GM18505 (cell line): ENCODE measurements at regions not wholly inside any gene's neighbourhood (a gene's known extent, or its start where the extent isn't known, plus 50 kb on each side); places are given as distances from the start of the nearest gene placed in this dataset.

Experiments
- ATAC-seq: cut with Tn5 transposase; IDR thresholded peaks from one replicate; pipeline ENCODE4 v1.9.1; 2021; ENCODE audit not compliant: unreplicated experiment
- POLR2A ChIP-seq: IDR thresholded peaks from 4 replicates; pipeline ENCODE4 v1.6.1; 2011; ENCODE audit warnings: borderline replicate concordance; ENCODE audit not compliant: insufficient read depth, insufficient read length; ENCODE audit errors: extremely low read depth

DNA sequence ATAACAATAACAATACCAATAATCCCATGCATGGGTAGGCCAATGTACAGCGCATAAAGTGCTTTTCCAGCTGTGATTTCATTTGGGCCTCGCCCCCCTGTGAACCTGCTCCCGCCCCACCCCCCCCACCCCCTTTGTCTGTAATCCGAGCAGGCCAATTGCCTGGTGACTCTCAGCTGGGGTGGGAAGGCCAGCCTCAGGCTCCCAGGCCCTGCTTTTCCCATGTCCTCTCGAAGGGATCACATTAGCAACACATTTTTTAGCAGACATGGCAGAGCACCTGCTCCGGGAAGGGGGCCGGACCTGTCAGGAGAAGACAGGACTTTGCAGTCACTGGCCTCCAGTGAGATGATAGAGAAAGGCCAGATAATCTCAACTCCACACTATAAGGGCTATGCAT lies 439.3 kb downstream of the RPS24 start:
- no peak for ATAC-seq
- no peak for TF ChIP-seq POLR2A

DNA sequence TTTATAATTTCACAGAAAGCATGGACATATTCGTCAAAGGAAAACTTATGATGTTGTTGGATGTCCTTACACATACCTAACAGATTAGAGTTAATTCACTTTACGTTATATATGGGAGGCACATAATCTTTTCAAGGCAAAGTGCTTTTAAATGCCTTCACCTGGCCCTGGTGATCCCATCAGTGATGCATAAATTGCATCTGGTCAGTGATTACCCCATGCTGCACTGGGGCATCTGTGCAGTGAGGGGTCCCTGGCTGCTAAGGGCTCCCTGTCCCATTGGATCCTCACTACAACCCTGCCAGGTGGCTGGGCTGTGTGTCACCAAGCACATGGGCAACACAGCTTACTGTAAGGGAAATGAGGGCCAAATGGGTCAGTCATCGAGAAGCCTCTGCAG lies 441.1 kb downstream of the RPS24 start:
- ATAC-seq, result no peak
- no peak for TF ChIP-seq POLR2A

DNA sequence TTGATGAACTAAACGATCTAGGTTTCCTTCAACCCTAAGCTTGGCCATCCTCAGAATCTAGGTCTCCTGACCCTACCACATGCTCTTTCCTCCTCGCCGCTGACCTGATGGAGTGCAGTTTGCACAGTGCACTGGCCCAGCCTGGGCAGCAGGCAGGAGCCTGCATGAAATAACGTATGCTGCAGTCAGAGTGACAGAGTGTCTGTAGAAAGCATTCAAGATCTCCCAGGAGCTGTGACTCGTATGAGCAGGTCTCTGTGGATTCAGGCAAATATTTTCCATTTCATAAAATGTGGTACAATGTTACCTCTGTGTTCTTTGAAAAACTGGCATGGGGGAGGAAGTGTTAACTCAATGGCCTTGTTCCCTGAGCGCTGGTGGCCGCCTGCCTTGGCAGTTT lies 441.8 kb downstream of the RPS24 start:
- ATAC-seq, result no peak
- TF ChIP-seq POLR2A, result no peak

DNA sequence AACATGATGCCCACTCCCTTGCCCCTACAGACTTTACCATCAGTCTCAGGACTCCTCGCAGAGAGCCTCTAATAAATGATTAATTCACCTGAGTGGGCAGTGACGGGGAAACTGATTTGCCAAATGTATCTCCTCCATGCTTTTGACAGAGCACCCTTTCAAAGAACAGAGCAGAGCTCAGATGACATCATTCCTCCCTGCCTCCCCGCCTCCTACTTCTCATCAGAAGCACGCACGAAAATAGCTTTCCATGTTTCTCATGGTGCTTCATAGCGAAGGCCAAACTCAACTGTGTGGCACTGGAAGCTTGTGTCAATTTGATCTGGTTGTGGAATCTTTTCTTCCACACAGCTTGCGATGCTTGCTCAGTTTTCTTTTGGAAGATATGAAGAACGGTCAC lies 442.5 kb downstream of the RPS24 start:
- ATAC-seq, result no peak
- TF ChIP-seq POLR2A, result no peak

DNA sequence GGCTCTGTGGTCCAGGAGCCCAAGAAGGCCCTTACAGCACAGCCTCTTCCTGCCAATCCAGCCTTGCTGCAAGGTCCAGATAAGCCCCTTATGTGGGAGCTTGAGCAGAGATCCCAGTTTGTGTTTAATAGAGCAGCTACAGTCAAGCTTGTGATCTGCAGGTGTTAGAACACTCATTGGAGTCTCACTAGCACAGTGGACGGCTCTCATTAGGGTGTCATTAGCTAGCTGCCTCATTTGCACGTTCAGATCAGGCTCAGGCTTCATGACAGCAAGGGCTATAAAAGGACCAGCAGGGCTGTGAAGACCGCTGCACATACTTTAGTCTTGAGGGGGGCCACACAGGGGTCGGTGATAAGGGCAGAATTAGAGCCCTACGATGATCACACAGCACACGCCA lies 443.2 kb downstream of the RPS24 start:
- no peak for TF ChIP-seq POLR2A
- ATAC-seq, result no peak

DNA sequence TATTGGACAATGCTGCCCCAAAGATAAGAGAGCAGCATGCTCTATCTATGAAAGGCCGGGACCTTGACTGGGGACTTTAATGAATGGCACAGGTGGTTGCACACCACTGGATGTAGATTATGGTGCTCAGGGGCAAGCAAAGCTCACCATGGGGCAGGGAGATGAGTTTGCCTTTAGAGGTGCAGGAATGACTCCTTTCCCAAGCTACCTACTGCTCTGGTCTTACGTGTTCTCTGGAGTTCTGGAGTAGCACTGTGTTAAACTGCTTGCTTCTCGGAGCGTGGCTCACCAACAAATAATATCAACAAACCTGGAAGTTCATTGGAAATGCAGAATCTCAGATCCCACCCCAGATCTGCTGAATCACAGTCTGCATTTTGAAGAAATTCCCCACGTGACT lies 445.3 kb downstream of the RPS24 start:
- no peak for TF ChIP-seq POLR2A
- ATAC-seq, result no peak

DNA sequence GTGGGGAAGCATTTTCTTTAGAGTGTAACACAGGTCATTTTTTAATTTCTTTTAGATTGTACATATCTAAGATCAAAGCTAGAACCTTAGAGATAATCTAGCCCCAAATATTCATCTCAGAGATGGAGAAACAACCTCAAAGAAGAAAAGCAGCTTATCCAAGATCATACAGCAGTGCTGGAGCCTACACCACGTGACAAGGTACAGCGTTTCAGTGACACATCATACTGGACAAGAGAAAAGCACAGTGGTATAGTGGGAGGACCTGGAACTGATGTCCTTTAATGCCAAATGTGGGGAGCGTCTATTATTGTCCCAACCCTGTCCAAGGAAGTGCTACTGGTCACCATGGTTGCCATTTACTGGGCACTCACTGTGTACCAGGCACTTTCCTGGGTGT lies 445.8 kb downstream of the RPS24 start:
- no peak for ATAC-seq
- TF ChIP-seq POLR2A, result no peak

DNA sequence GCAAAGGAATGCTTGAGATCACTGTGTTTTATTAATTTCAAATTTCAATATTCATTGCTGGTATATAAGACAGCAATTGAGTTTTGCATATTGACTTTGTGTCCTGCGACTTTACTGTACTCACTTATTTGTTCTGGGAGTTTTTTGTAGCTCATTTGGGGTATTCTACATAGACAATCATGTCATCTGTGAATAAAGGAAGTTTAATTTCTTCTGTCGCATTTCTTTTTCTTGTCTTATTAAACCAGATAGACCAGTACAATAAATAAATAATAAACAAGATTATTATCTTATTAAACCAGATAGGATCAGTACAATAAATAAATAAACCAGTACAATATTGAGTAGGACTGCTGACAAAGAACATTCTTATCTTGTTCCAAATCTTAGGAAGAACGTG lies 448.2 kb downstream of the RPS24 start:
- no peak for TF ChIP-seq POLR2A
- ATAC-seq, result no peak

DNA sequence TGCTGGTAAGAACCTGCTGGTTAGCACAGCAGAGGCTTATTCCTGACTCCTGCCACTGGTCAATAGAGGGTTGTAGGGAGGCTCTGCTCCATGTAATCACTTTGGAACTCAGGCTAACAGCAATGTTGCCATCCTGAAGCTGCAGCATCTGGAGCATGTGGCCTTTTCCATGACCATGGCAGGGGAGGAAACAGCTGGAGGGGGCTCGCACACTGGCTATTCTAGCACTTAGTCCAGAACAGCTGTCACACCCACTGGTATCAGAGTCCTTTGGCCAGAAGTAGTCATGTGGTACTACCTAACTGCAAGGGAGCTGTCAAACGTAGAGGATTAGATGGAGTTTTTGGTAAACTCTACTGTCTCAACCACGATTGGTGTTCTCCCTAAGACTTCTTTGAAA lies 450.0 kb downstream of the RPS24 start:
- TF ChIP-seq POLR2A, result no peak
- ATAC-seq, result no peak

DNA sequence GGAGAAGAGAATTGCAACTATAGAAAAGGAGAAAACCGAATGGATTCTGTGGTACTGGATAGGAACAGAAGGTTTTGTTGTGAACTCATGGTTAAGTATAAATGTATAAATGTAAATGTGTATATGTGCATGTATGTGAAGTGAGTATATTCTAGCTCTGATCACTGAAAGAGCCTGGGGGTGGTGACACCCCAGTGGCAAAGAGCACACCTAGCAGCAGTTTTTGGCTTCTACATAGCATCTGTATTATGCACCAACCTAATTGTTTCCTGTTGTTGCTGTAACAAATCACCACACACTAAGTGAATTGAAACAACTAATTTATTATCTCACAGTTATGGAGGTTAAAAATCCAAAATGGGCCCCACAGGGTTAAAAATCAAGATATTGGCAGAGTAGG lies 455.4 kb downstream of the RPS24 start:
- no peak for ATAC-seq
- no peak for TF ChIP-seq POLR2A

DNA sequence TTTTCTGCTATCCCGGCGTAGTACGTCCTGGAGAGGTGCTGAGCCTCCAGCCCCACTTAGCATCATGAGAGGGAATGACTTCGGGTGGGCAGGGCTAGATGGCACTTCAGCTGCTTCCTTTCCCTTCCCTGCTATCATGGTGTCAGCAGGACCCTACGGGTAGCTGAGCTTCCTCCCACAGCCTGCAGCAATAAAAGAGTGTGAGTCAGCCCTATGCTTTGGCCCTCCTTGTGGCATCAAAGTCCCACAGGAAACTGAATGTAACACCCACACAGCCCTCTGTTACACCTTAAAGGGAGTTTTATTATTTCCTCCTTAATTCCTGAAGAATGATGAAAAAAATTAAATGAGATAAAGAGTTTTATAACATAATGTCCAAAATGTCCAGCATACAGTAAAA lies 458.1 kb downstream of the RPS24 start:
- no peak for TF ChIP-seq POLR2A
- ATAC-seq, result no peak

DNA sequence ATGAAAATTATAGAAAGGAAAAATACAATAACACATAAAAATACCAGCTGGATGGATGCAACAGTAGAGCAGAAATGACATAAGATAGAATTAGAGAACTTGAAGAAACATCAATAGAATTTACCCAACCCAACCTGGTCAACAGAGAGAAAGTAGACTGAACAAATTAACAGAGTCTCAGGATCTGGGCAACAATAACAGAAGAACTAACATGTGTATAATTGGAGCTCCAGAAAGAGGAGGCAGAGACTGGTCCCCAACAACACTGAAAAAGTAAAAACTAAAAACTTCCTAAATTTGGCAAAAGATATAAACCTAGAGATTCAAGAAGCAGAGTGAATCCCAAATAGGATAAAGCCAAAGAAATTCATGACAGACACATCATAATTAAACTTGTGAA lies 458.8 kb downstream of the RPS24 start:
- TF ChIP-seq POLR2A, result no peak
- no peak for ATAC-seq

DNA sequence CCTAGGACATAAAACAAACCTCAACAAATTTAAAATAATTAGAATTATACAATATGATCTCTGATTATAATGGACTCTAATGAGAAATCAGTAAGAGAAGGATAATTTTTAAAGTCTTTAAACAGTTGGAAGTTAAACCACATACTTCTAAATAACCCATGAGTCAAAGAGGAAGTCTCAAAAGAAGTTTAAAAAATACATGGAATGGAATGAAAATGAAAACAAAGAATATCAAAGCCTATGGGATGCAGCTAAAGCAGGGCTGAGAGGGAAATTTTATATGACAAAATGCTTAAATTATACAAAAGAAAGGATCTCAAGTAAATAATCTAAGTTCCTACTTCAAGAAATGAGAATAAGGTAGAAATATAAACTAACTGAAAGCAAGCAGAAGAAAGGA lies 460.5 kb downstream of the RPS24 start:
- no peak for ATAC-seq
- no peak for TF ChIP-seq POLR2A

DNA sequence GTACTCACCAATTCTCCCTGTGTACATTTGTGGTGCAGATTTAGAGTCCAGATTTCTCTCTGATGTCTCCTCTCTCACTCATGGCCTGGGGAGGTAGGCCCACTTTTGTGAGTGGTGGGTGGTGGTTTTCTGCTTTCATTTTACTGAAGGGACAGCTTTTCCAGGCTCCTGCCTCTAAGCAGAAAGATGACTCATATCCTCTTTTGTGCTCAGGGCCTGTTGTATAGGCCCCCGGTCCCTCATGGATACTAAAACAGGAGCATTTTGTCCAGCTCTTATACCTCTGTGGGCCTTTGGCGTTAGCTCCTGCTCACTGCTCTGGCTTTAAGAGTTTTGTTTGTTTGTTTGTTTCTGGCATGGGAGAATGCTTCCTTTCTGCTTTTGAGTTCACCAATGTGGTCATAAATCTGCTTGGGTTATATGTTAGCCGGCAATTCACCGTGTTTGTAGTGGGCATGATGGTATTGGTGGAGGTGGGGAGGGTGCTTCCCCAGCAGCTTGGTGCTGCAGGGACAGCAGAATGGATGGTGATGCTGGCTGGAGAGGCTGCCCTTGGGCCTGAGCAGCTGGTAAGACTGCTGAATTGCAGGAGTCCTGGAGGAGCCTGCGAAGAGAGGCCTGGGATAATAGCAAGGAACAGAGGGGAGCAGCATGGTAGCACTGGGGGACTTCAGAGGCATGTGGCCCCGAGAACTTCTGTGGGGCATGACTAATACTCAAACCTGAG lies 468.7 kb downstream of the RPS24 start:
- ATAC-seq, result no peak
- TF ChIP-seq POLR2A, result no peak

DNA sequence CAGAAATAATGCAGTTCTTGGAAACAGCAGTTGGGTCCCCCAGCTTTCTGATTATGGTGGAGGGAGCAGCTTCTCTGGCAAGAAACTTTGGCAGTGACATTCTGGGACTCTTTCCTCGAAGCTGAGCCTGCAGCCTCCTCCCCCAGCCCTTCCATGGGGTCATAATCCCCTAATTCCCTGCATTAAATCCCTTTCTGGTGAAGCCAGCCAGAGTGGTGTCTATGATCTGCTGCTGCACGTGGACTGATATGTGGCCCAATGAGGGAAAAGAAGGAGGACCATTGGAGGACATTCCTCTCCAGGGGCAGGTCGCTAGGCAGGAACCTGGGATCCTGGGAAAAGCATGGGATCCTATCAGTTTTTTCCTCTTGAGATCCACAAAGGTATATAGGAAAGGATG lies 470.5 kb downstream of the RPS24 start:
- TF ChIP-seq POLR2A, result no peak
- no peak for ATAC-seq
